Upper lobe of right lung (tissue), 1 donor: ENCODE measurements at regions not wholly inside any gene's neighbourhood (a gene's known extent, or its start where the extent isn't known, plus 50 kb on each side); places are given as distances from the start of the nearest gene placed in this dataset.

ENCODE experiments used
- ATAC-seq: fragments of 200-7000 bp; cut with Tn5 transposase; one replicate; pipeline ENCODE4 v1.9.1; 2020; ENCODE audit warnings: mild to moderate bottlenecking, moderate library complexity
- DNase-seq: peaks from one replicate; pipeline ENCODE4 v3.0.0-alpha.2; 2020
- H3K27ac ChIP-seq: fragments of 200-600 bp; one replicate; pipeline ENCODE4 v1.8.0; 2022
- H3K27me3 ChIP-seq: fragments of 200-600 bp; one replicate; pipeline ENCODE4 v1.8.0; 2022; ENCODE audit warnings: mild to moderate bottlenecking
- H3K36me3 ChIP-seq: fragments of 200-600 bp; one replicate; pipeline ENCODE4 v1.8.0; 2022
- H3K4me1 ChIP-seq: fragments of 200-600 bp; one replicate; pipeline ENCODE4 v1.8.0; 2022
- H3K4me3 ChIP-seq: fragments of 200-600 bp; one replicate; pipeline ENCODE4 v1.8.0; 2022; ENCODE audit warnings: mild to moderate bottlenecking
- H3K9me3 ChIP-seq: fragments of 200-600 bp; one replicate; pipeline ENCODE4 v1.8.0; 2022
- CTCF ChIP-seq: fragments of 200-600 bp; IDR thresholded peaks from one replicate; pipeline ENCODE4 v1.8.0; 2022; ENCODE audit warnings: antibody characterized with exemption
- intact Hi-C: fragments of 100-400 bp; cut with DNase I; formaldehyde crosslinking; loops from one replicate; pipeline ENCODE4 v1.11.0; 2022
- donor health status: DM: no; HTN: yes; CAD: no; lungs with severe emphysema.

GRCh38 chr11:29507376-29507775 is 509.5 kb downstream of the KCNA4 start:
- no peaks in the 10 kb centered on the region for H3K9me3 ChIP-seq
- ATAC-seq (no peak), DNase-seq (no peak)
- no peaks in the 10 kb centered on the region for H3K36me3 ChIP-seq
- TF ChIP-seq CTCF: no peak
- intact Hi-C loops: no loop called here
- no peak overlapping the region for H3K4me3 ChIP-seq
- H3K4me1 ChIP-seq: no peaks in the 10 kb centered on the region
- no peak overlapping the region for H3K27ac ChIP-seq
- H3K27me3 ChIP-seq: no peaks in the 10 kb centered on the region

GRCh38 chr11:29495676-29496075 is 521.2 kb downstream of the KCNA4 start:
- H3K4me3 ChIP-seq: no peak overlapping the region
- TF ChIP-seq CTCF: no peak
- no peak overlapping the region for H3K27ac ChIP-seq
- H3K9me3 ChIP-seq: no peaks in the 10 kb centered on the region
- intact Hi-C loops: no loop called here
- no peaks in the 10 kb centered on the region for H3K4me1 ChIP-seq
- ATAC-seq (no peak), DNase-seq (no peak)
- no peaks in the 10 kb centered on the region for H3K36me3 ChIP-seq
- H3K27me3 ChIP-seq: no peaks in the 10 kb centered on the region

- Histone ChIP-seq H3K9me3 (no peaks in the 10 kb centered on the region), H3K27me3 (no peaks in the 10 kb centered on the region), H3K4me1 (no peaks in the 10 kb centered on the region), H3K27ac (no peak overlapping the region), H3K4me3 (no peak overlapping the region), H3K36me3 (no peaks in the 10 kb centered on the region)
- TF ChIP-seq CTCF: no peak
- intact Hi-C loops: no loop called here
- DNase-seq: no peak
- ATAC-seq: no peak
These were observed 525.9 kb downstream of the KCNA4 start for GRCh38 chr11:29490938-29491337.

GRCh38 chr11:29486301-29486700 is 530.5 kb downstream of the KCNA4 start:
- DNase-seq (no peak), ATAC-seq (no peak)
- Histone ChIP-seq H3K4me1 (no peaks in the 10 kb centered on the region), H3K27ac (no peak overlapping the region), H3K27me3 (no peaks in the 10 kb centered on the region), H3K36me3 (no peaks in the 10 kb centered on the region), H3K9me3 (no peaks in the 10 kb centered on the region), H3K4me3 (no peak overlapping the region)
- intact Hi-C loops: no loop called here
- TF ChIP-seq CTCF: no peak

- intact Hi-C loops: no loop called here
These were observed 531.2 kb downstream of the KCNA4 start for GRCh38 chr11:29485641-29486040.

More at GRCh38 chr11:29485641-29486040, 531.2 kb downstream of the KCNA4 start:
- ATAC-seq (no peak), DNase-seq (no peak)
- Histone ChIP-seq H3K4me3 (no peak overlapping the region), H3K9me3 (no peaks in the 10 kb centered on the region), H3K4me1 (no peaks in the 10 kb centered on the region), H3K27ac (no peak overlapping the region), H3K36me3 (no peaks in the 10 kb centered on the region), H3K27me3 (no peaks in the 10 kb centered on the region)
- TF ChIP-seq CTCF: no peak
